GM12891 (cell line): ENCODE measurements at regions not wholly inside any gene's neighbourhood (a gene's known extent, or its start where the extent isn't known, plus 50 kb on each side); places are given as distances from the start of the nearest gene placed in this dataset.

Experiments
- DNase-seq: peaks from one replicate; pipeline ENCODE4 v3.0.0; 2011; ENCODE audit warnings: low spot score; ENCODE audit not compliant: insufficient read length
- FAIRE-seq: peaks from 2 replicates; lab custom pipeline; 2011; peaks lifted over from hg19 to GRCh38; lab: Jason Lieb, UNC
- PAX5 ChIP-seq: IDR thresholded peaks from 2 replicates; pipeline ENCODE4 v1.6.1; 2011; ENCODE audit warnings: low read length, moderate library complexity, mild to moderate bottlenecking; ENCODE audit not compliant: insufficient read depth, severe bottlenecking
- POLR2A ChIP-seq: IDR thresholded peaks from 2 replicates; pipeline ENCODE4 v1.6.1; 2011; ENCODE audit warnings: low read depth, low read length, control low read depth
- POLR2AphosphoS5 ChIP-seq: IDR thresholded peaks from 2 replicates; pipeline ENCODE4 v1.6.1; 2011; ENCODE audit warnings: low read depth, low read length, control low read depth
- POU2F2 ChIP-seq: IDR thresholded peaks from 2 replicates; pipeline ENCODE4 v1.6.1; 2011; ENCODE audit warnings: low read depth, mild to moderate bottlenecking, control low read depth, low read length, moderate library complexity
- SPI1 ChIP-seq: IDR thresholded peaks from 2 replicates; pipeline ENCODE4 v1.6.1; 2011; ENCODE audit warnings: low read depth, low read length, control low read depth
- TAF1 ChIP-seq: IDR thresholded peaks from 2 replicates; pipeline ENCODE4 v1.6.1; 2011; ENCODE audit warnings: low read depth, low read length, control low read depth

DNA sequence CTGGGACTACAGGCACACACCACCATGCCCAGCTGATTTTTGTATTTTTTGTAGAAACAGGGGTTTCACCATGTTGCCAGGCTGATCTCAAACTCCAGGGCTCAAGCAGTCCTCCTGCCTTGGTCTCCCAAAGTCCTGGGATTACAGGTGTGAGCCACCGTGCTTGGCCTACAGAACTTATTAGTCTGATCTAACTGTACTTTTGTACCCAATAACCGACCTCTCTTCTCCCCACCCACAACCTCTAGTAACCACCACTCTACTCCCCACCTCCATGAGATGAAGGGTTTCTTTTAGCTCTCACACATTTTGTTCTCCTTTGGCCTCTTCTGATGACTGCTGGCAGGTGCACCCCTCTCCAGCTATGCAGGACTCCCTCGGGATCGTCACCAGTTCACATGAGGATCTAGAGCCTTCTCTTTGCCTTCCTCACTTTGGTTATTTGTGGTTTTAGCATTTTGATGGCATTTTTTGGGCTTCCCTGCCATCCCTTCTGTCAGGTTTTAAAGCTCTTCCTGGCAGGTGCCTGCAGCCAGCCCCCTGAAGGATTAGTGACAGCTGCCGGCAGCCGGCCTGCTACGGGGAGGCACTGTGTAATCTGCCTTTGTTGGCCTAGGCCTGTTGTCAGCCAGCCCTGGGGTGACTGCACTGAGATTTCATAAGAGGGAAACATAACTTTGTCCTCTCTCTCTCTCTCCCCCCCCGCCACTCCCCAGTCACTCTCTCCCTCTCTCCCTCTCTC is 99.8 kb upstream of the ATP1A1 start:
- TF ChIP-seq POLR2A, result no peak
- TF ChIP-seq PAX5, result no peak
- TF ChIP-seq TAF1, result no peak
- TF ChIP-seq SPI1, result no peak
- TF ChIP-seq POU2F2, result no peak
- TF ChIP-seq POLR2AphosphoS5, result no peak
- FAIRE-seq, result no peak
- no peak for DNase-seq

DNA sequence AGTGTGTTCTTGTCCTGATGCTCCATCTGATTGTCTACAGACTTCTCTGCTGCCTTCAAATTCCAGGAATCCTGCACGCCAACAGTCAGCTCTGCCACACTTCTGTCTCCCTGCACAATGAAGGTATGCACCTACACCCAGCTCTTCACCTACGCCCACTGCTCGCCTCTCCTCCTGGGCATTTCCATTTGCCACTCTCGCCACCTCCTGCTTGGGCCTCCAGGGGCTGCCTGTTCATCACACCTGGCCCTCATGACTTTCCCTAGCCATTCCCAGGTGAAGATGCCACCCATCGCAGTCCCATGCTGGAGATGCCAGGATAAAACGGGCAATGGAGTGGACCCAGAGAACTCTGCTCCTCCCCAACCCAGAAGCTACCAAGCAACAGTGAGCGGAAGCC is 96.5 kb upstream of the ATP1A1 start:
- FAIRE-seq, result no peak
- DNase-seq, result no peak
- no peak for TF ChIP-seq POU2F2
- TF ChIP-seq POLR2A, result no peak
- no peak for TF ChIP-seq SPI1
- no peak for TF ChIP-seq PAX5
- TF ChIP-seq POLR2AphosphoS5, result no peak
- no peak for TF ChIP-seq TAF1

DNA sequence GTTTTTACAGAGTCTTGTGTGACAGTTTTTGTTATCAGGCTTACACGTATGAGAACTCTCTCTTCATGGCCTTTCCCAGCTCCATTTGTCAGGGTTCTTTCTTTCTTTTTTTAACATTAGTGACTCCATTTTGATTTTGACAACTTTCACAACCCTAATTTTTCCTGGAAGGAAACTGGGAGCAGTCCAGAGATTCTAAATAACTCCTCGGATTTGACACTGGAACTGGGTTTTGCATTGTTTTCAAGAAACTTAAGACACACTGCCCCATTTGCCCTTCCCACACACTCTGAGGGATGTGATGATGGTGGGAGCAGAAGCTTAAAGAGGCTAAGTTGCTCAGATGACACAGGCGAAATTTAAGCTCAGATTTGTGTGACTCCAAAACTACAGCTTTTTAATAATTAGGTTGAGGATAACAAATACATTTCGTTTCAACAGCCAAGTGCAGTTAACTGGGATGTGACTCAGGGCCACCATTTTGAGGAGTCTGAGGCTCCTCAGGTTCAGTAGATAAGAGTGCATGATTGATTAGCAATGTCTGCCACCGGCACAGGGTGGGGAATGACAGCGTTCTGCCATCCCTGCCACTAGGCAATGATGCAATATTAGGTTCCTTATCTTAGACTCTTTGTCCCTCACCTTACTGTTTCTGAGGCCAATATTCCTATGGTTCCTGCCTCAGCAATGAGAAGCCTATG is 95.1 kb upstream of the ATP1A1 start:
- DNase-seq, result no peak
- no peak for TF ChIP-seq PAX5
- FAIRE-seq, result no peak

GRCh38 chr1:116278541-116278866 is 94.5 kb upstream of the ATP1A1 start:
- DNase-seq (no peak), FAIRE-seq (no peak)
- TF ChIP-seq POU2F2 (no peak), POLR2A (no peak), PAX5 (no peak), POLR2AphosphoS5 (no peak), TAF1 (no peak), SPI1 (no peak)

- FAIRE-seq (no peak), DNase-seq (no peak)
- TF ChIP-seq TAF1 (no peak), SPI1 (no peak), POLR2AphosphoS5 (no peak)
Measured at GRCh38 chr1:116279715-116280114, 93.3 kb upstream of the ATP1A1 start.

DNA sequence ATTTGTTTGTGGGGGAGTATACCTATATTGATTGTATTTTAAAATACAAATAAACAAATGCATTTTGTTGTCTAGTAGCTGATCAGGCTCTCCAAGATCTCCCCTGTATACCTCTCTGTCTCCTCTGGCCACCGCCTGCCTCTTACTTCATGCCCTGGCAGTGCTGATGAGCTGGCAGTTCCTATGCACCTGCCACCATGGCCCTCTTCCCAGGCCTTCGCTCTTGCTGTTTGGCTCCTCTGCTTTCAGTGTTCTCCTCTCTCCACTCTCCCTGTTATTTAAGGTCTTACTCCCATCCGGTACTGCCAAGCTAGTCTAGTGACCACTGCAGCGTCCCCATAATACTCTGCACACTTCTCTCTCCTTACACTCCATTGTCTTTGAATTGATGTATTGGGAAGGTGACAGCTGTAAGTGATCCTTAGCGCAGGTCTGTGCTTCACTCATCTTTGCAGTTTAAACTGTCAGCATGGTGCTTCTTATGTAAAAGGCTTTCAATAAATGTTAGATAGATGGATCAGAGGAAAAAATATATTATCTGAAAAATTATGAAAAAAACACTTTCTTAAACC is 88.1 kb upstream of the ATP1A1 start:
- DNase-seq, result no peak
- TF ChIP-seq POU2F2, result no peak
- TF ChIP-seq POLR2A, result no peak
- TF ChIP-seq POLR2AphosphoS5, result no peak
- no peak for TF ChIP-seq SPI1
- no peak for TF ChIP-seq PAX5
- FAIRE-seq, result no peak

DNA sequence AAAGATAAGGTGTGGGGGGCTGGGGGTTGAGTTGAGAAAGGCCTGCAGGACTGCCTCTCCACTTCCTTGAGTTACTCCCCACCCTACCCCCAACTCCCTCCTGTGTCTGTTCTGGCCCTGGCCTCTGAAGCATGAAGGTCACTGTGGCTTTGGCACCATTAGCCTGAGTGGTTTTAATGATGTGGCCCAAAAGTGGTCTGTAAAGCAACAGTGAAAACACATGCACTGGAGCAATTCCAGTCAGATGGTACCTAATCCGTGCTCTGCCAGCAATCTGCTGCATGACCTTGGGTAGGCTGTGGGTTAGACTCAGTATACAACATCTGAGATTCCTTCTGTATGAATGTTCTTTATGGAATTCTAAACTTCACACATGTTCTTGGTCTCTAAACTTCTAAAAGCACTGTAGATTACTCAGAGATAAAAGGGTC is 86.5 kb upstream of the ATP1A1 start:
- DNase-seq (no peak), FAIRE-seq (no peak)
- TF ChIP-seq TAF1 (no peak), PAX5 (no peak), SPI1 (no peak), POU2F2 (no peak), POLR2AphosphoS5 (no peak), POLR2A (no peak)

DNA sequence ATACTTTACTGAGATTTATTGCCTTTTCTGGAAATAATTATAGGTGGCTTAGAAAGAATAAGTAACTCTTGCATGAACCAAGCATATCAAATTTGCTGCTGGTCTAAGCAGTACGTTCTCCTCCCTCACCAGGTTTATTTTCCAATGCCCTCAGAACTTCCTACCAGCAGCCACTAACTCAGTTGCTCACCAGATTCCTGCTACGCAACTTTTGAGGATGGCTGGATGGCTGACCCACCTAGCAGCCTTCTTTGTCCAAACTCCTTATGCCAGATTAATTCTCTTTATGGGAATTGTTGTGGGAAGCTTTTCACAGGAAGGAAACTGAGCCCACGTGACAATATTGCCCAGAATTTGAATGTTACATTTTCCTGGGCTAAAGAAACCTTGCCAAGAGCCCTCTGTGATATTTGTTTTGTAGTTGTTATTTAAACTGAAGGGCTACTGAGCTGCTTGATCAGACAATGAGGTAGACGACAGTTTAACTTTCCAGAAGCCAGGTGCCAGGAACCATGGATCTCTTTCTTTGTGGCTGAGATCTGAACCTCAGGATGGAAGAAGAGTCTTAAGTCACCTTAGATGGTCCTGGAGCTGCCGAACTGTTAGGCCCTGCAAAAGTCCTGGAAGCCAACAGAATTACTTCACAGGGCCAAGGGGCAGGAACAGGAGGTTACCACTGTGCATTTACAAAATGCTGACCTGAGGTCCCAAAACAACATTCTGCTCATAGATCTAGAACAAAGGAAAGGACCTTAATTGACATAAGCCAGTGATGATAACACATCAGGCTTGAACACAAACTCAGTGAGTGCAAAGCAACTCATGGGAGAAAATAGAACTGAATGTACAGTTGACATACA is 85.5 kb upstream of the ATP1A1 start:
- TF ChIP-seq TAF1, result no peak
- no peak for TF ChIP-seq SPI1
- no peak for TF ChIP-seq POLR2A
- no peak for TF ChIP-seq POLR2AphosphoS5
- no peak for TF ChIP-seq PAX5
- TF ChIP-seq POU2F2, result no peak
- DNase-seq (no peak), FAIRE-seq (no peak)

- peak; percentile 91 for FAIRE-seq
- TF ChIP-seq POU2F2 (no peak), PAX5 (no peak), SPI1 (peak; percentile 90)
- DNase-seq, result peak; percentile 16
Measured at GRCh38 chr1:116288201-116288598, 84.8 kb upstream of the ATP1A1 start.
